Breast epithelium (tissue), 4 donors: ENCODE measurements at regions not wholly inside any gene's neighbourhood (a gene's known extent, or its start where the extent isn't known, plus 50 kb on each side); places are given as distances from the start of the nearest gene placed in this dataset.
"Not testable (repeated sequence)": the region's sequence is repeated elsewhere in the genome, so short reads cannot be mapped to it uniquely, and the experiment has no call there.

Source experiments
- DNase-seq, 2 donors: peaks; one replicate each; pipeline ENCODE4 v3.0.0-alpha.2; 2019; ENCODE audit warnings: low spot score in 2 of 2
- H3K27ac ChIP-seq, 2 donors: fragments of 200-600 bp; sonication (generic) in 1 of 2; one replicate each; pipeline ENCODE4 v1.5.1; 2016 to 2019; ENCODE audit warnings: mild to moderate bottlenecking in 1 of 2
- H3K27me3 ChIP-seq, 2 donors: fragments of 200-600 bp; sonication (generic) in 1 of 2; one replicate each; pipeline versions ENCODE4 v1.5.1 to v1.6.0; 2017 to 2019; ENCODE audit warnings: control low read depth in 1 of 2, mild to moderate bottlenecking in 1 of 2
- H3K36me3 ChIP-seq: fragments of 200-600 bp; one replicate; pipeline ENCODE4 v1.5.1; 2019
- H3K4me1 ChIP-seq, 2 donors: fragments of 200-600 bp; sonication (generic); one replicate each; pipeline ENCODE4 v1.5.1; 2016 to 2019; ENCODE audit warnings: control low read depth in 1 of 2
- H3K4me3 ChIP-seq, 3 donors: fragments of 200-600 bp; sonication (generic); 1 replicate in 2 of 3; 2 replicates in 1 of 3; pipeline ENCODE4 v1.5.1; 2016 to 2019; ENCODE audit warnings: mild to moderate bottlenecking in 3 of 3, moderate library complexity in 2 of 3
- H3K9me3 ChIP-seq, 2 donors: fragments of 200-600 bp; sonication (generic) in 1 of 2; one replicate each; pipeline ENCODE4 v1.5.1; 2016 to 2019; ENCODE audit warnings: control low read depth in 1 of 2
- CTCF ChIP-seq, 3 donors: fragments of 450-650 bp; IDR thresholded peaks; one replicate each; pipeline ENCODE4 v1.5.1; 2016 to 2017; ENCODE audit warnings: antibody characterized with exemption in 3 of 3, mild to moderate bottlenecking in 3 of 3, moderate library complexity in 3 of 3
- POLR2A ChIP-seq: fragments of 450-650 bp; IDR thresholded peaks from one replicate; pipeline ENCODE4 v1.6.1; 2016; ENCODE audit warnings: antibody characterized with exemption, mild to moderate bottlenecking, moderate library complexity
- POLR2AphosphoS5 ChIP-seq, 3 donors: sonication (generic); formaldehyde crosslinking; IDR thresholded peaks; one replicate each; pipeline ENCODE4 v1.6.1; 2017; ENCODE audit warnings: antibody characterized with exemption in 3 of 3
- intact Hi-C: fragments of 100-400 bp; cut with DNase I; formaldehyde crosslinking; loops from one replicate; pipeline ENCODE4 v1.15.1; 2023; ENCODE audit warnings: low total_unique reads

GRCh38 chr10:8359467-8359866, 305.0 kb downstream of the GATA3 start:
- intact Hi-C loops: no loop called here
- no peak for DNase-seq
- Histone ChIP-seq H3K4me1 (no peaks in the 10 kb centered on the region), H3K9me3 (no peaks in the 10 kb centered on the region), H3K36me3 (no peaks in the 10 kb centered on the region), H3K27ac (no peak overlapping the region), H3K27me3 (no peaks in the 10 kb centered on the region), H3K4me3 (no peak overlapping the region)
- TF ChIP-seq POLR2AphosphoS5 (IDR thresholded peaks at IDR 0.05) (no peak), CTCF (IDR thresholded peaks at IDR 0.05) (no peak), POLR2A (no peak)

DNA sequence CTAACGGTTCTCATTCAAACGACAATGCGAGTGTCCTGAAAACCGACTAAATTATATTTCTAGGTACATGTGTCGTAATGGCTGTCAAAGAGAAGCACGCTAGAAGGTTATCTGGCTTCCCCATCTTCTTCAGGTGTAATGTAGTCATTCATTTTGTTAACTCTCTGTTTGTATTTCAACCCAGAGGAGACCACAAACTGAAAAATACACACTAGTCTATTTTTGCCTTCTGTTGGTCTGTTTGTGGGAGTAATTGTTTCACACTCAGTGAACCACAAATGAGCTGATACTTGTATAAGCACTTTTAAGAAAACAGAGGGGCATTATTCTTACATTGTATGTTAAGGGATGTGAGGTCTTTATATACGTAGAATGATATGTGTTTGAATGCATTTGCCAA, 305.9 kb downstream of the GATA3 start:
- intact Hi-C loops: no loop called here
- Histone ChIP-seq H3K4me1 (no peaks in the 10 kb centered on the region), H3K9me3 (no peaks in the 10 kb centered on the region), H3K27ac (no peak overlapping the region), H3K4me3 (no peak overlapping the region), H3K36me3 (no peaks in the 10 kb centered on the region), H3K27me3 (no peaks in the 10 kb centered on the region)
- TF ChIP-seq POLR2A: no peak
- no peak for TF ChIP-seq POLR2AphosphoS5 (IDR thresholded peaks at IDR 0.05)
- DNase-seq: no peak

DNA sequence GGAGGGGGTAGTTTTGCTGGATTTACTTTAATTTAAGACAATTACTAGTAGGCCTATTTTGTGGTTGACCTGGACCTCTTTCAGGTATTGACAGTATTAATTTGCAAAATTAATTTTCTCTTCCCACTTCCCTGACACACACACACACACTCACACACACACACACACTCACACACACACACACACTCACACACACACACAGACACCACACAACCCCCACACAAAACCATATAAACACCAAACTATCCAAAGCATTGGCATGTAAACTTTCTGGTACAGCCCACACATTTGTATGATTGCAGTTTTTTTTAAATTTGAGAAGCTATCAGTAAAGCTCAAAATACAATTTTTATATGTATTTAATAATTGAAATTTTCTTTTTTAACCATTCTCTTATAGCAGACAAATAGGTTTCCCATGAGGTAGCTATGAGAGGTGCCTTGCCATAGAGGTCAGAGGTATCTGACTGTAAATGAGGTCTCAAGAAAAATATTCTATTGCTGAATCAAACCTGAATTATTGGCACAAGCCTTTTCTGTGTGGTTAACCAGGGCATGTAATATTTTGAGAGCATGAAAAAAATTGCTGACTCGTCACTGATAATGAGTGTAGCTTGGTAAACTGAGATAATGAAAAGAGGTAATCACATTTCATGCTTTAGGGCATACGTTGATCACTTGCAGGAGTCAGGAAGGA, 306.5 kb downstream of the GATA3 start:
- intact Hi-C loops: no loop called here
- Histone ChIP-seq H3K9me3 (no peaks in the 10 kb centered on the region), H3K27me3 (no peaks in the 10 kb centered on the region), H3K4me1 (no peaks in the 10 kb centered on the region), H3K4me3 (no peak overlapping the region), H3K36me3 (no peaks in the 10 kb centered on the region), H3K27ac (no peak overlapping the region)
- DNase-seq: no peak
- no peak for TF ChIP-seq CTCF (IDR thresholded peaks at IDR 0.05)
- no peak for TF ChIP-seq POLR2AphosphoS5 (IDR thresholded peaks at IDR 0.05)
- no peak for TF ChIP-seq POLR2A

GRCh38 chr10:8361510-8361844, 307.0 kb downstream of the GATA3 start:
- DNase-seq: no peak
- no peaks in the 10 kb centered on the region for H3K36me3 ChIP-seq
- TF ChIP-seq POLR2A (no peak), POLR2AphosphoS5 (IDR thresholded peaks at IDR 0.05) (no peak), CTCF (IDR thresholded peaks at IDR 0.05) (no peak)
- intact Hi-C loops: no loop called here
- no peak overlapping the region for H3K27ac ChIP-seq
- H3K27me3 ChIP-seq: no peaks in the 10 kb centered on the region
- no peak overlapping the region for H3K4me3 ChIP-seq
- H3K9me3 ChIP-seq: no peaks in the 10 kb centered on the region
- no peaks in the 10 kb centered on the region for H3K4me1 ChIP-seq

DNA sequence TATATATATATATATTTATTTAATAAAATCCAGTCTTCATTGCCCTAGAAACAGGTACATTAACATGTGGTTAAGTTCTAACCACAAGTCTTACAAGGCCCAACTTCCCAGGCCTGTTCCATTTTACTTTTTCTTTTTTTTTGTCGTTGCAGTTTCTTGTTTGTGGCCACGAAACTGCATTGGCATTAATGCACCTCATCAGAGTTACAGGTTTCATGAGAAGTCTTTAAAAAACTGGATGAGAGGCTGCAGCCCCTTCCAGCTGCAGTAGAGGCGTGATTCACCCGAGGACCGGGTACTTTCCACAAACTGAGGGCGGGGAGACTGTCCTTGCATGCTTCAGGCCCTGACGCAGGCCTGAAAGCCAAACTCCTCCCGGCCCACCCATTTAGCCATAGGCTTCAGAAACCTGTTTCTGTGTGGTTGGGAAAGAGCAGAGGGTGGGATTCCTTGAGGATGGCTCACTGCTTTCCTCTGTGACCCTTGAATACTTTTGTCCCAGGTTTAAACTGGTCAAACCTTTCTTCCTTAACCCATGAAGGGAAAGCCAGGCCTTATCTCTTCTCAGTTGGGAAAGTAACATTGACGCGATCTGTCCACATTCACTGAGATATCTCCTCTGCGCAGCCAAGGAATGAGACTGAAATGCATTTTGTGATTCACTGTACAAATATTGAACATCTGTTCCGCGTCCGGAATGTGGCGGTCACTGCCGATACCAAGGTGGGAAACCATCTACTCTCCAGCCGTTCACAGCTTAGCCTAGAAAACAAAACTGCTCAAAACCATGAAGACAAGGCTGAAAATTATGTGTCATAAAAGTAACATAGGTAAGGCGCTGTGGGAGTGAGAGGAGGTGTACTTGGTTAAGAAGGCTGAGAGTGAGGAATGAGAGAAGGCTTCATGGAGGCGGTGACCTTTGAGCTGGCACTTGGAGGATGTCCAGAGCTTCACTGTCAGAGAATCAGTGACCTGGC, 311.7 kb downstream of the GATA3 start:
- no peak for DNase-seq
- Histone ChIP-seq H3K9me3 (no peaks in the 10 kb centered on the region), H3K36me3 (no peaks in the 10 kb centered on the region), H3K27me3 (no peaks in the 10 kb centered on the region), H3K27ac (no peak overlapping the region), H3K4me3 (no peak overlapping the region), H3K4me1 (no peaks in the 10 kb centered on the region)
- TF ChIP-seq POLR2A (no peak), POLR2AphosphoS5 (IDR thresholded peaks at IDR 0.05) (no peak), CTCF (IDR thresholded peaks at IDR 0.05) (no peak)
- intact Hi-C loops: no loop called here

DNA sequence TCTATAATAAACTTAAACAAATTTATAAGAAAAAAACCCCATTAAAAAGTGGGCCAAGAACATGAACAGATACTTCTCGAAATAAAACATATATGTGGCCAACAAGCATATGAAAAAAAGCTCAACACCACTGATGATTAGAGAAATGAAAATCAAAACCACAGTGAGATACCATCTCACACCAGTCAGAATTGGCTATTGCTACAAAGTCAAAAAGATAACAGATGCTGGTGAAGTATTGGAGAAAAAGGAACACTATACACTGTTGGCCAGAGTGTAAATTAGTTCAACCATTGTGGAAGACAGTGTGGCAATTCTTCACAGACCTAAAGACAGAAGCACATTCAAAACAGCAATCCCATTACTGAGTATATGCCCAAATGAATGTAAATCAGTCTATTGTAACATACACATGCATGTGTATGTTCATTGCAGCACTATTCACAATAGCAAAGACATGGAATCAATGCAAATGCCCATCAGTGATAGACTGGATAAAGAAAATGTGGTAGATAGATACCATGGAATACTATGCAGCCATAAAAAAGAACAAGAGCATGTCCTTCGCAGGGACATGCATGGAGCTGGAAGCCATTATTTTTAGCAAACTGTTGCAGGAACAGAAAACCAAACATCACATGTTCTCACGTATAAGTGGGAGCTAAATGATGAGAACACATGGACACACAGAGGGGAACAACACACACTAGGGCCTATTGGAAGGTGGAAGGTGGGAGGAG, 313.4 kb downstream of the GATA3 start:
- H3K4me1 ChIP-seq, H3K36me3 ChIP-seq, H3K9me3 ChIP-seq, intact Hi-C loops, H3K27me3 ChIP-seq, H3K27ac ChIP-seq, H3K4me3 ChIP-seq, DNase-seq: not testable (repeated sequence)
